Neural progenitor cell (in vitro differentiated cells): ENCODE measurements at regions not wholly inside any gene's neighbourhood (a gene's known extent, or its start where the extent isn't known, plus 50 kb on each side); places are given as distances from the start of the nearest gene placed in this dataset.

Experiments used
- CTCF ChIP-seq: fragments of 200-600 bp; sonication (generic); IDR thresholded peaks from 2 replicates; pipeline ENCODE4 v1.5.1; 2017; ENCODE audit warnings: antibody characterized with exemption, mild to moderate bottlenecking
- EZH2phosphoT487 ChIP-seq: fragments of 200-600 bp; sonication (generic); IDR thresholded peaks from 2 replicates; pipeline ENCODE4 v1.6.1; 2017; ENCODE audit warnings: antibody characterized with exemption

GRCh38 chr4:112894951-112895350 is 154.5 kb upstream of the ANK2 start:
- no peak for TF ChIP-seq CTCF
- no peak for TF ChIP-seq EZH2phosphoT487
